BE2C (cell line): ENCODE measurements at regions not wholly inside any gene's neighbourhood (a gene's known extent, or its start where the extent isn't known, plus 50 kb on each side); places are given as distances from the start of the nearest gene placed in this dataset.

Experiments used
- DNase-seq: peaks from one replicate; pipeline ENCODE4 v3.0.0-alpha.2; 2020
- H3K27me3 ChIP-seq: fragments of 250-450 bp; sonication (Bioruptor Pico); 2 replicates; pipeline ENCODE4 v1.5.1; 2020; ENCODE audit warnings: mild to moderate bottlenecking
- H3K36me3 ChIP-seq: fragments of 250-450 bp; sonication (Bioruptor Pico); 2 replicates; pipeline ENCODE4 v1.5.1; 2020; ENCODE audit warnings: mild to moderate bottlenecking
- H3K4me1 ChIP-seq: fragments of 250-450 bp; sonication (Bioruptor Pico); 2 replicates; pipeline ENCODE4 v1.5.1; 2020
- H3K4me3 ChIP-seq: 2 replicates; pipeline ENCODE4 v1.5.1; 2011; ENCODE audit warnings: low read depth, low read length
- H3K9me3 ChIP-seq: fragments of 250-450 bp; sonication (Bioruptor Pico); 2 replicates; pipeline ENCODE4 v1.5.1; 2020
- CTCF ChIP-seq: IDR thresholded peaks from 2 replicates; pipeline ENCODE4 v1.5.1; 2012; ENCODE audit warnings: mild to moderate bottlenecking, low read depth, low read length

- TF ChIP-seq CTCF: no peak
- Histone ChIP-seq H3K36me3 (no peaks in the 10 kb centered on the region), H3K9me3 (no peaks in the 10 kb centered on the region), H3K4me1 (no peaks in the 10 kb centered on the region), H3K4me3 (no peak overlapping the region), H3K27me3 (no peaks in the 10 kb centered on the region)
- DNase-seq: no peak
Measured at GRCh38 chr18:64203295-64203694, 54.4 kb upstream of the LINC00305 start.

- Histone ChIP-seq H3K36me3 (no peaks in the 10 kb centered on the region), H3K27me3 (no peaks in the 10 kb centered on the region), H3K4me3 (no peak overlapping the region), H3K4me1 (no peaks in the 10 kb centered on the region), H3K9me3 (no peaks in the 10 kb centered on the region)
- no peak for DNase-seq
- TF ChIP-seq CTCF: no peak
Measured at GRCh38 chr18:64202863-64203262, 54.0 kb upstream of the LINC00305 start.

- Histone ChIP-seq H3K4me1 (no peaks in the 10 kb centered on the region), H3K36me3 (no peaks in the 10 kb centered on the region), H3K27me3 (no peaks in the 10 kb centered on the region), H3K9me3 (no peaks in the 10 kb centered on the region), H3K4me3 (no peak overlapping the region)
- TF ChIP-seq CTCF: no peak
- DNase-seq: no peak
Measured at GRCh38 chr18:64202210-64202836, 53.4 kb upstream of the LINC00305 start.

GRCh38 chr18:64201781-64202180 lies 52.9 kb upstream of the LINC00305 start:
- no peak for DNase-seq
- TF ChIP-seq CTCF: no peak
- H3K9me3 ChIP-seq: no peaks in the 10 kb centered on the region
- H3K36me3 ChIP-seq: no peaks in the 10 kb centered on the region
- no peak overlapping the region for H3K4me3 ChIP-seq
- H3K27me3 ChIP-seq: no peaks in the 10 kb centered on the region
- no peaks in the 10 kb centered on the region for H3K4me1 ChIP-seq

GRCh38 chr18:64199581-64199980 lies 50.7 kb upstream of the LINC00305 start:
- H3K36me3 ChIP-seq: no peaks in the 10 kb centered on the region
- no peaks in the 10 kb centered on the region for H3K9me3 ChIP-seq
- no peaks in the 10 kb centered on the region for H3K27me3 ChIP-seq
- no peak overlapping the region for H3K4me3 ChIP-seq
- TF ChIP-seq CTCF: no peak
- DNase-seq: no peak
- no peaks in the 10 kb centered on the region for H3K4me1 ChIP-seq
